AG04450 (cell line): ENCODE measurements at regions not wholly inside any gene's neighbourhood (a gene's known extent, or its start where the extent isn't known, plus 50 kb on each side); places are given as distances from the start of the nearest gene placed in this dataset.

Source experiments
- CTCF ChIA-PET: fragments of 300-600, 350-600 bp; formaldehyde crosslinking; extraction: SDS; loops from one replicate; lab custom pipeline; 2022; ENCODE audit warnings: antibody characterized with exemption, inconsistent platforms; lab: Charles Lee
- POLR2A ChIA-PET: fragments of 350-600 bp; formaldehyde crosslinking; extraction: SDS; loops from one replicate; lab custom pipeline; 2021; ENCODE audit warnings: antibody characterized with exemption, inconsistent platforms; lab: Yijun Ruan, JAX
- DNase-seq: peaks from one replicate; pipeline ENCODE4 v3.0.0-alpha.2; 2011; ENCODE audit warnings: low read depth, low spot score
- H3K27ac ChIP-seq: one replicate; pipeline ENCODE4 v1.5.1; 2012; ENCODE audit warnings: low read depth, low read length, control low read depth
- H3K27me3 ChIP-seq: one replicate; pipeline ENCODE4 v1.6.0; 2012; ENCODE audit warnings: low read length; ENCODE audit not compliant: control insufficient read depth, insufficient read depth
- H3K4me3 ChIP-seq: 2 replicates; pipeline ENCODE4 v1.5.1; 2011; ENCODE audit warnings: mild to moderate bottlenecking, low read depth, low read length, control low read depth
- H3K9me3 ChIP-seq: 2 replicates; pipeline ENCODE4 v1.5.1; 2012; ENCODE audit warnings: low read length; ENCODE audit not compliant: control insufficient read depth, insufficient read depth
- CTCF ChIP-seq: IDR thresholded peaks from 2 replicates; pipeline ENCODE4 v1.5.1; 2011; ENCODE audit warnings: low read depth, low read length, control low read depth, inconsistent platforms

GRCh38 chr3:53941950-53942349 is 50.3 kb upstream of the SELENOK start:
- H3K27me3 ChIP-seq, result no peaks in the 10 kb centered on the region
- no peak for TF ChIP-seq CTCF
- H3K4me3 ChIP-seq, result no peak overlapping the region
- DNase-seq, result no peak
- no peaks in the 10 kb centered on the region for H3K9me3 ChIP-seq
- no peak overlapping the region for H3K27ac ChIP-seq
- ChIA-PET POLR2A (no interaction called here), CTCF (no interaction called here)
